ENCODE measurements at regions not wholly inside any gene's neighbourhood (a gene's known extent, or its start where the extent isn't known, plus 50 kb on each side); places are given as distances from the start of the nearest gene placed in this dataset.

DNA sequence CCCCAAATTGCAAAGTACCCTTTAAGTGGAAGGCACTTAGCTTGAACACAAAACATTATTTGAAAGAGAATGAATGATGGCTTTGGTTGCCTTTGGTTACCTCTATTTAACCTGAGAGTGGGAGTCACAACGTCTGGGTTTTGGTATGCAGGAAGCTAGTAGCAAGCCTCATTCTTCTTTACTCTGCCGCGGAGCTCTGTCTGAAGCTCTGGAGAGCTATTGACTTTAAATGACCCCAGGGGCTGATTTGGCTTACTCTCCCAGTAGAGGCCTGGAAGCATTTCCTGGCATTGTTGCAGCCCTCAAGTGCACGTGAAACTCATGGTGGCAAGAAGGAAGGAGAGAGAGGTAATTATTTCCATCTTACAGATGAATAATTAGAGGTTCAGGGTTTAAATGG, 81.8 kb upstream of the MAGEA4 start:
- in situ Hi-C loops (cut with HindIII; ENCODE audit: low pct_unique_long_range_greater_than_20kb, low sequenced_read_pairs) (no loop called here), intact Hi-C loops (cut with micrococcal nuclease; ENCODE audit: unreplicated experiment) (no loop called here)
- Histone ChIP-seq H3K9me3 (ENCODE audit: control insufficient read depth, insufficient read depth, low read depth, low read length) (no peaks in the 10 kb centered on the region), H3K36me3 (ENCODE audit: control insufficient read depth, insufficient read depth, low read length) (no peaks in the 10 kb centered on the region), H3K4me1 (ENCODE audit: control insufficient read depth, insufficient read depth, low read length) (no peaks in the 10 kb centered on the region), H3K27me3 (ENCODE audit: control insufficient read depth, insufficient read depth, low read length) (no peaks in the 10 kb centered on the region), H3K4me3 (ENCODE audit: low read depth in 2 of 2, low read length in 2 of 2) (no peak overlapping the region), H3K27ac (ENCODE audit: low read length) (no peak overlapping the region)
- DNase-seq (ENCODE audit: low read depth, low spot score) (no peak), ATAC-seq (no peak)
- POLR2A ChIA-PET = no interaction called here
- CTCF ChIA-PET = no interaction called here
- TF ChIP-seq TCF7L2 (IDR thresholded peaks at IDR 0.05; ENCODE audit: low read depth, low read length) = no peak
- TF ChIP-seq REST (IDR thresholded peaks at IDR 0.05; ENCODE audit: insufficient read depth in 1 of 2, low read depth in 2 of 2, low read length in 1 of 2) = no peak
- TF ChIP-seq SIN3A (IDR thresholded peaks at IDR 0.05; ENCODE audit: borderline replicate concordance, insufficient read depth, low read depth, low read length) = no peak
- no TSS peak for BruUV-seq (replicated peaks)

DNA sequence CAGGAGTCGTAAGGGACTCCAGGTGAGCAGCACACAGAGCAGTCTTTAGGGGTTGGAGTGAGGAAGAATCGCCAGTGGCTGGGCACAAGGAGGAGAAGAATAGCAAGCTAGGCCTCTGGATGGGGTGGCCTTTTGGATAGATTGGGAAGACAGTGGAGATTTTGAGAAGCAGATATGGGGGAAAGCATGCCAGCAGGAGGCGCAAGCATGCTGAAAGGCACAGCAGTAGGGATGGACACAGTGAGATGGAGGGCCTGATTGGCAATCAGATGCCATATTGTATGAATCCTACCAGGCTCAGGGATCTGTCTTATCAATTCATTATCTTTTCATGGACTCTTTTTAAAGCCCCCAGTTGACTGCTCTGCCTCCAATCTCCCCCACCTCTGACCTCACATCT, 60.4 kb upstream of the MAGEA4 start:
- H3K4me1 ChIP-seq (ENCODE audit: control insufficient read depth, insufficient read depth, low read length) = no peaks in the 10 kb centered on the region
- CTCF ChIA-PET = no interaction called here
- no peaks in the 10 kb centered on the region for H3K9me3 ChIP-seq (ENCODE audit: control insufficient read depth, insufficient read depth, low read depth, low read length)
- POLR2A ChIA-PET = no interaction called here
- no peak overlapping the region for H3K4me3 ChIP-seq (ENCODE audit: low read depth in 2 of 2, low read length in 2 of 2)
- intact Hi-C loops (cut with micrococcal nuclease; ENCODE audit: unreplicated experiment) (no loop called here), in situ Hi-C loops (cut with HindIII; ENCODE audit: low pct_unique_long_range_greater_than_20kb, low sequenced_read_pairs) (no loop called here)
- H3K27ac ChIP-seq (ENCODE audit: low read length) = no peak overlapping the region
- TF ChIP-seq, protein P1, sequence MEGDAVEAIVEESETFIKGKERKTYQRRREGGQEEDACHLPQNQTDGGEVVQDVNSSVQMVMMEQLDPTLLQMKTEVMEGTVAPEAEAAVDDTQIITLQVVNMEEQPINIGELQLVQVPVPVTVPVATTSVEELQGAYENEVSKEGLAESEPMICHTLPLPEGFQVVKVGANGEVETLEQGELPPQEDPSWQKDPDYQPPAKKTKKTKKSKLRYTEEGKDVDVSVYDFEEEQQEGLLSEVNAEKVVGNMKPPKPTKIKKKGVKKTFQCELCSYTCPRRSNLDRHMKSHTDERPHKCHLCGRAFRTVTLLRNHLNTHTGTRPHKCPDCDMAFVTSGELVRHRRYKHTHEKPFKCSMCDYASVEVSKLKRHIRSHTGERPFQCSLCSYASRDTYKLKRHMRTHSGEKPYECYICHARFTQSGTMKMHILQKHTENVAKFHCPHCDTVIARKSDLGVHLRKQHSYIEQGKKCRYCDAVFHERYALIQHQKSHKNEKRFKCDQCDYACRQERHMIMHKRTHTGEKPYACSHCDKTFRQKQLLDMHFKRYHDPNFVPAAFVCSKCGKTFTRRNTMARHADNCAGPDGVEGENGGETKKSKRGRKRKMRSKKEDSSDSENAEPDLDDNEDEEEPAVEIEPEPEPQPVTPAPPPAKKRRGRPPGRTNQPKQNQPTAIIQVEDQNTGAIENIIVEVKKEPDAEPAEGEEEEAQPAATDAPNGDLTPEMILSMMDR (IDR thresholded peaks at IDR 0.05) = 0 out of 2 replicates have a peak, but pooled peaks have one; percentile 16
- TF ChIP-seq SIN3A (IDR thresholded peaks at IDR 0.05; ENCODE audit: borderline replicate concordance, insufficient read depth, low read depth, low read length) = no peak
- no peak for TF ChIP-seq POLR2AphosphoS5 (IDR thresholded peaks at IDR 0.05; ENCODE audit: low read depth, low read length)
- no peak for TF ChIP-seq REST (IDR thresholded peaks at IDR 0.05; ENCODE audit: insufficient read depth in 1 of 2, low read depth in 2 of 2, low read length in 1 of 2)
- TF ChIP-seq TCF7L2 (IDR thresholded peaks at IDR 0.05; ENCODE audit: low read depth, low read length) = no peak
- DNase-seq (ENCODE audit: low read depth, low spot score) = no peak
- H3K36me3 ChIP-seq (ENCODE audit: control insufficient read depth, insufficient read depth, low read length) = no peaks in the 10 kb centered on the region
- no peaks in the 10 kb centered on the region for H3K27me3 ChIP-seq (ENCODE audit: control insufficient read depth, insufficient read depth, low read length)
- no TSS peak for BruUV-seq (replicated peaks)
- no peak for ATAC-seq
